B cell (primary cell): ENCODE measurements at regions not wholly inside any gene's neighbourhood (a gene's known extent, or its start where the extent isn't known, plus 50 kb on each side); places are given as distances from the start of the nearest gene placed in this dataset.

Experiments
- EZH2 ChIP-seq: IDR thresholded peaks from 2 replicates; pipeline ENCODE4 v1.6.1; 2012; ENCODE audit warnings: borderline replicate concordance, low read depth, mild to moderate bottlenecking, moderate library complexity, low read length; ENCODE audit not compliant: insufficient read depth, poor library complexity, severe bottlenecking
- TF ChIP-seq, protein P1 (sequence below): fragments of 200-600 bp; IDR thresholded peaks from one replicate; pipeline ENCODE4 v1.8.0; 2022; ENCODE audit warnings: antibody characterized with exemption, mild to moderate bottlenecking

GRCh38 chr6:62746968-62747367, 460.9 kb upstream of the KHDRBS2 start:
- TF ChIP-seq, protein P1, sequence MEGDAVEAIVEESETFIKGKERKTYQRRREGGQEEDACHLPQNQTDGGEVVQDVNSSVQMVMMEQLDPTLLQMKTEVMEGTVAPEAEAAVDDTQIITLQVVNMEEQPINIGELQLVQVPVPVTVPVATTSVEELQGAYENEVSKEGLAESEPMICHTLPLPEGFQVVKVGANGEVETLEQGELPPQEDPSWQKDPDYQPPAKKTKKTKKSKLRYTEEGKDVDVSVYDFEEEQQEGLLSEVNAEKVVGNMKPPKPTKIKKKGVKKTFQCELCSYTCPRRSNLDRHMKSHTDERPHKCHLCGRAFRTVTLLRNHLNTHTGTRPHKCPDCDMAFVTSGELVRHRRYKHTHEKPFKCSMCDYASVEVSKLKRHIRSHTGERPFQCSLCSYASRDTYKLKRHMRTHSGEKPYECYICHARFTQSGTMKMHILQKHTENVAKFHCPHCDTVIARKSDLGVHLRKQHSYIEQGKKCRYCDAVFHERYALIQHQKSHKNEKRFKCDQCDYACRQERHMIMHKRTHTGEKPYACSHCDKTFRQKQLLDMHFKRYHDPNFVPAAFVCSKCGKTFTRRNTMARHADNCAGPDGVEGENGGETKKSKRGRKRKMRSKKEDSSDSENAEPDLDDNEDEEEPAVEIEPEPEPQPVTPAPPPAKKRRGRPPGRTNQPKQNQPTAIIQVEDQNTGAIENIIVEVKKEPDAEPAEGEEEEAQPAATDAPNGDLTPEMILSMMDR = no peak
- TF ChIP-seq EZH2 = no peak
